ENCODE measurements at regions not wholly inside any gene's neighbourhood (a gene's known extent, or its start where the extent isn't known, plus 50 kb on each side); places are given as distances from the start of the nearest gene placed in this dataset.
"Not testable (repeated sequence)": the region's sequence is repeated elsewhere in the genome, so short reads cannot be mapped to it uniquely, and the experiment has no call there.

- no peak for DNase-seq (ENCODE audit: low read depth)
Observed at GRCh38 chr18:1488957-1489356, 584.3 kb downstream of the ADCYAP1 start.

GRCh38 chr18:1495387-1495786 is 590.7 kb downstream of the ADCYAP1 start:
- no peak for DNase-seq (ENCODE audit: low read depth)

GRCh38 chr18:1496096-1496495 is 591.4 kb downstream of the ADCYAP1 start:
- no peak for DNase-seq (ENCODE audit: low read depth)

- DNase-seq (ENCODE audit: low read depth), result no peak
Observed at GRCh38 chr18:1498216-1498615, 593.5 kb downstream of the ADCYAP1 start.

GRCh38 chr18:1499265-1499664 is 594.6 kb downstream of the ADCYAP1 start:
- DNase-seq (ENCODE audit: low read depth), result no peak

- no peak for DNase-seq (ENCODE audit: low read depth)
Observed at GRCh38 chr18:1503847-1504246, 599.2 kb downstream of the ADCYAP1 start.

DNA sequence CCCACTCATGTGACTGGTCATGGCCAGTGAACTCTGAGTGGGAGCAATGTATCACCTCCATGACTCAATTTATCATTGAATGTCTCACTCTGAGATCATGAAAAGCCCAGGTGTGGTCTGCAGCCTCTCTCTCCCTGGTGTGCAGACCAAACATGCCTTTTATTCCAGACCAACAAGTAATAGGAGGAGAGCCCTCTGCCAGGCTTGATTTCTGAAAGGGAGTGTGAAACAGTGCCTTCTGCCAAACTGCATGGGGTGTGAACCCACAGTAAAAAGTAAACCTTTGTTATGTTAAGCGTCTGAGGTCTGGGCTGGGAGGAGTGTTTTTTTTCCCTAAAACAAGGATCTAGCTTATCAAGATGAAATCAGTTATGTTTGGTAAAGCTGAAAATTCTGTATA is 601.2 kb downstream of the ADCYAP1 start:
- no peak for DNase-seq (ENCODE audit: low read depth)

GRCh38 chr18:1510542-1511179 is 606.0 kb downstream of the ADCYAP1 start:
- DNase-seq (ENCODE audit: low read depth), result no peak

GRCh38 chr18:1511619-1512311 is 607.1 kb downstream of the ADCYAP1 start:
- no peak for DNase-seq (ENCODE audit: low read depth)

GRCh38 chr18:1513519-1513918 is 608.8 kb downstream of the ADCYAP1 start:
- no peak for DNase-seq (ENCODE audit: low read depth)

GRCh38 chr18:1521588-1522248 is 617.0 kb downstream of the ADCYAP1 start:
- DNase-seq (ENCODE audit: low read depth), result not testable (repeated sequence)

GRCh38 chr18:1522249-1522615 is 617.6 kb downstream of the ADCYAP1 start:
- no peak for DNase-seq (ENCODE audit: low read depth)

- no peak for DNase-seq (ENCODE audit: low read depth)
Observed at GRCh38 chr18:1526991-1527390, 622.3 kb downstream of the ADCYAP1 start.

GRCh38 chr18:1527805-1528204 is 623.1 kb downstream of the ADCYAP1 start:
- no peak for DNase-seq (ENCODE audit: low read depth)

- no peak for DNase-seq (ENCODE audit: low read depth)
Observed at GRCh38 chr18:1528447-1528846, 623.8 kb downstream of the ADCYAP1 start.

DNA sequence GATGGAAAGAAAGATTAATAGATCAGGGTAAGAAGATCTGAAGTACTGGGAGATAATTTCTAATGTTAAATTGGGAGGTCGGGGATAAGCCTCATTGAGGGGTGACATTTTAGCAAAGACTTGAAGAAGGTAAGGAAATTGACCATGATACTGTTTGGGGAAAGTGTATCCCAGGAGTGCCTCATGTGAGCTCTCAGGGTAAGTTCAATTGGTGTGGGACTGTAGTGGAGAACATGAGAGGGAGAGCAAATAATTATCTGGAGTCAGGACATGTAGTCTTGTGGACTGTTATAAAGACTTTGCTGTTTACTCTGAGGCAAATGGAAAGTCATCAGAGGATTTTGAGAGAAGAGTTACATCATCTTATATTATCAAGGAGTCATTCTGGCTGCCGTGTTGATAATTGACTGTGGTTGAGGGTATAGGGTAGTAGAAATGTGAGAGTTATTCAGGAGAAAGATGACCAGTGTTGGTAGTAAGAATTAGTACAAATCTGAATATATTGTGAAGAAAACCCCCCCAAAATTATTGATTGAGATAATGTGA is 624.4 kb downstream of the ADCYAP1 start:
- no peak for DNase-seq (ENCODE audit: low read depth)

- no peak for DNase-seq (ENCODE audit: low read depth)
Observed at GRCh38 chr18:1530650-1531049, 626.0 kb downstream of the ADCYAP1 start.

- no peak for DNase-seq (ENCODE audit: low read depth)
Observed at GRCh38 chr18:1539276-1539675, 634.6 kb downstream of the ADCYAP1 start.

DNA sequence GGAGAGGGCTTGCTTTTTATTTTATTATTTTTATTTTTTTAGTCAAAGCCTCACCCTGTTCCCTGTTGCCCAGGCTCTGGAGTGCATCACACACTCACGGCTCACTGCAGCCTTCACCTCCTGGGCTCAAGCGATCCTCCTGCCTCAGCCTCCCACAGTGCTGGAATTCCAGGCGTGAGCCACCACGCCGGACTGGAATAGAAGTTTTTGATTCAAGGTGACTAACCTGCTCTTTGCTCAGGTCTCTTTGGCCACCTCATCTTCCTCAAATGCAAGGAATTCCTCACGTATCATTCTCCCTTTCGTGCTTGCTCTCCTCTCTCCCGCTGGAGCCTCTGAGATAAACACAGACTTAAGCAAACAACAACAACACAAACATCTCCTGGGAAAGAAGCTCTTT is 636.8 kb downstream of the ADCYAP1 start:
- no peak for DNase-seq (ENCODE audit: low read depth)

GRCh38 chr18:1542230-1542774 is 637.6 kb downstream of the ADCYAP1 start:
- no peak for DNase-seq (ENCODE audit: low read depth)

DNA sequence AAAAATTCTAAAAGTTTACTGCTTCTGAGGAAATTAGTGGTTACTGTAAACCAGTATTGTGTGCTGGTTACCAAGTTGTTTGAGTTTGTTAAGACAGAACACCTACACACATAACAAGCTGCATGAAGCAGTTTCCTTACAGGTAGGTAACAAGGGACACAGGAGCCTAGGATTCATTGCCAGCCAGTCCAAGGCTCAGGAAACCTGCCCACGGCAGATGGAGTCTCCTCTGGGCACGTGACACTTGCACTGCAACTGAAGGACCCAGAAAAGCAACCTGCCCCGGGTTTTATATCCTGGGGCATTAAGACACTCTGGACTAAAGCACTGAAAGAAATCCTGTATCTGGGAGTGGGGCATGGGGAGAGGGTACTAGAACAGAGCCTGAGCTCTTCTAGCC is 639.3 kb downstream of the ADCYAP1 start:
- no peak for DNase-seq (ENCODE audit: low read depth)

- DNase-seq (ENCODE audit: low read depth), result not testable (repeated sequence)
Observed at GRCh38 chr18:1557711-1558110, 653.0 kb downstream of the ADCYAP1 start.

DNA sequence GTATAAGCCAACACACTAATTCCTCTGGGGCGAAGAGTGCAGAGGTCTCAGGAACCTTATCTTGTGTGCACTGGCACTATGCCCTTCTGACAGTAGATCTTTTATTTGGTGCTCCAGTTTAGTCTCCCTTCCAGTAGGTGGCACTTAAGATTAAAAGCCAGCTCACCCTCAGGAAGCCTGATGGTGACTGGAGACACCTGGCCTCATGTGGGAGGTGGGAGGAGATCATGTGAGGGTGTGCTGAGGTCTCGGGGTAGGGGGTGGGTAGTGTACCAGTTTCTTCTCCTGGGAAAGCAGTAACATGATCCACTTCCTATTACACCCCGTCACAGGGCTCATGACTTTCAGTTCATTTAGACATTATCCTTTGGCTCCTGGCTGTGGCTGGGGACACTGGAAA is 654.9 kb downstream of the ADCYAP1 start:
- DNase-seq (ENCODE audit: low read depth), result no peak
